ENCODE measurements at regions not wholly inside any gene's neighbourhood (a gene's known extent, or its start where the extent isn't known, plus 50 kb on each side); places are given as distances from the start of the nearest gene placed in this dataset.

GRCh38 chr13:29957320-29957719, 106.9 kb upstream of the UBL3 start:
- H3K36me3 ChIP-seq (ENCODE audit: control insufficient read depth, insufficient read depth, low read length): no peaks in the 10 kb centered on the region
- H3K4me2 ChIP-seq (ENCODE audit: insufficient read depth, low read length): no peak overlapping the region
- no peaks in the 10 kb centered on the region for H3K79me2 ChIP-seq (ENCODE audit: control insufficient read depth, insufficient read depth, low read length)
- no peak overlapping the region for H3K4me3 ChIP-seq
- FAIRE-seq (no peak), ATAC-seq (no peak), DNase-seq (ENCODE audit: extremely low read depth in 1 of 4, low spot score in 3 of 4) (no peak)
- BruUV-seq (replicated peaks): no TSS peak
- no peaks in the 10 kb centered on the region for H3K9me3 ChIP-seq (replicated peaks; ENCODE audit: control insufficient read depth, insufficient read depth, low read depth, low read length)
- in situ Hi-C loops (cut with MboI) (no loop called here), intact Hi-C loops (cut with micrococcal nuclease) (no loop called here)
- no peaks in the 10 kb centered on the region for H3K9me1 ChIP-seq (ENCODE audit: control insufficient read depth, insufficient read depth, low read length)
- H3K27me3 ChIP-seq (ENCODE audit: control insufficient read depth in 2 of 2, insufficient read depth in 2 of 2, low read length in 2 of 2): peaks cover 3 to 16% of the 10 kb centered on the region in 2 experiments; a peak in 2 of 5 replicates
- no peak overlapping the region for H3K27ac ChIP-seq (ENCODE audit: extremely low read depth, low read depth, low read length)
- WGBS (ENCODE audit: insufficient coverage, low coverage, missing lambda C conversion rate): 0% methylated on average over 7 of the region's 8 CpGs
- H4K20me1 ChIP-seq (replicated peaks; ENCODE audit: control insufficient read depth, insufficient read depth, low read length): no peaks in the 10 kb centered on the region
- ChIA-PET POLR2A (no interaction called here), CTCF (ENCODE audit: low intra/inter-chr PET ratio) (no interaction called here)
- no peak overlapping the region for H3K9ac ChIP-seq (ENCODE audit: insufficient read depth in 1 of 2, low read depth in 2 of 2, low read length in 2 of 2)
- no peaks in the 10 kb centered on the region for H3K4me1 ChIP-seq (replicated peaks in 1 of 2; ENCODE audit: control insufficient read depth in 2 of 2, insufficient read depth in 2 of 2, low read length in 2 of 2)
- no peak overlapping the region for H2AFZ ChIP-seq (ENCODE audit: low read depth, low read length)
- TF ChIP-seq HNRNPLL (IDR thresholded peaks at IDR 0.05; ENCODE audit: low read depth, low read length, poor library complexity, severe bottlenecking) (no peak), ZC3H11A (IDR thresholded peaks at IDR 0.05; ENCODE audit: low read depth, low read length) (no peak), SPI1 (IDR thresholded peaks at IDR 0.05; ENCODE audit: borderline replicate concordance, low read depth, low read length) (no peak), SMARCC2 (IDR thresholded peaks at IDR 0.05; ENCODE audit: low read depth) (no peak), SIN3A (IDR thresholded peaks at IDR 0.05; ENCODE audit: borderline replicate concordance in 2 of 2, control insufficient read depth in 1 of 2, low read depth in 2 of 2, low read length in 2 of 2) (no peak), GTF3C2 (IDR thresholded peaks at IDR 0.05; ENCODE audit: borderline replicate concordance, extremely low read depth, insufficient read length) (no peak), CTCF (IDR thresholded peaks at IDR 0.05 in 2 of 3, conservative IDR thresholded peaks at IDR 0.05 in 1 of 3; ENCODE audit: insufficient read depth in 2 of 3, low read depth in 1 of 3, low read length in 3 of 3) (no peak), KDM5B (IDR thresholded peaks at IDR 0.05; ENCODE audit: insufficient replicate concordance, low read depth, low read length) (no peak), ARID2 (IDR thresholded peaks at IDR 0.05) (no peak), ARHGAP35 (IDR thresholded peaks at IDR 0.05; ENCODE audit: partially characterized antibody) (no peak), ATF2 (CRISPR knock-in tag; IDR thresholded peaks at IDR 0.05) (no peak), RBBP5 (IDR thresholded peaks at IDR 0.05; ENCODE audit: borderline replicate concordance, insufficient read depth, low read length, poor library complexity, severe bottlenecking) (no peak)
- TF ChIP-seq, protein P1, sequence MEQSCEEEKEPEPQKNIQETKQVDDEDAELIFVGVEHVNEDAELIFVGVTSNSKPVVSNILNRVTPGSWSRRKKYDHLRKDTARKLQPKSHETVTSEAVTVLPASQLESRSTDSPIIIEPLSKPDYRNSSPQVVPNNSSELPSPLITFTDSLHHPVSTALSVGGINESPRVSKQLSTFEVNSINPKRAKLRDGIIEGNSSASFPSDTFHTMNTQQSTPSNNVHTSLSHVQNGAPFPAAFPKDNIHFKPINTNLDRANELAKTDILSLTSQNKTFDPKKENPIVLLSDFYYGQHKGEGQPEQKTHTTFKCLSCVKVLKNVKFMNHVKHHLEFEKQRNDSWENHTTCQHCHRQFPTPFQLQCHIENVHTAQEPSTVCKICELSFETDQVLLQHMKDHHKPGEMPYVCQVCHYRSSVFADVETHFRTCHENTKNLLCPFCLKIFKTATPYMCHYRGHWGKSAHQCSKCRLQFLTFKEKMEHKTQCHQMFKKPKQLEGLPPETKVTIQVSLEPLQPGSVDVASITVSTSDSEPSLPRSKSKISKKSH (CRISPR knock-in tag; IDR thresholded peaks at IDR 0.05): no peak
